Body of pancreas (tissue), 4 donors: ENCODE measurements at regions not wholly inside any gene's neighbourhood (a gene's known extent, or its start where the extent isn't known, plus 50 kb on each side); places are given as distances from the start of the nearest gene placed in this dataset.

ENCODE experiments used
- POLR2A ChIP-seq, 3 donors: fragments of 450-650 bp; IDR thresholded peaks; one replicate each; pipeline ENCODE4 v1.6.1; 2016; ENCODE audit warnings: antibody characterized with exemption in 3 of 3, mild to moderate bottlenecking in 2 of 3
- TF ChIP-seq, protein P1 (sequence below), 7 experiments: fragments of 450-650 bp in 4 of 7; fragments of 200-600 bp in 3 of 7; sonication (generic) in 3 of 7; IDR thresholded peaks; one replicate each; pipeline ENCODE4 v1.5.1; 2016 to 2019; ENCODE audit warnings: antibody characterized with exemption in 7 of 7

DNA sequence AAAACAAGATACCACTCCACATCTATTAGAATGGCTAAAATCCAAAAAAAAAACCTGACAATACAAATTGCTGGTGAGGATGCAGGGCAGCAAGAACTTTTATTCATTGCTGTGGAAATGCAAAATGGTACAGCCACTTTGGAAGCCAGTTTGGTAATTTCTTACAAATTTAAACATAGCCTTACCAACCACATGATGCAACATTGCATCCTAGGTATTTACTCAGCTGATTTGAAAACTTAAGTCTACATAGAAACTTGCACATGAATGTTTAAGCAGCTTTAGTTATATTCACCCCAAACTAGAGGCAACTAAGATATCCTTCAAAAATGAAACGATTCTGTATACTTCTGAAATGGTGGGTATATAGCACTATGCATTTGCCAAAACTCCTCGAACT, 178.8 kb upstream of the PDE4B start:
- TF ChIP-seq, protein P1, sequence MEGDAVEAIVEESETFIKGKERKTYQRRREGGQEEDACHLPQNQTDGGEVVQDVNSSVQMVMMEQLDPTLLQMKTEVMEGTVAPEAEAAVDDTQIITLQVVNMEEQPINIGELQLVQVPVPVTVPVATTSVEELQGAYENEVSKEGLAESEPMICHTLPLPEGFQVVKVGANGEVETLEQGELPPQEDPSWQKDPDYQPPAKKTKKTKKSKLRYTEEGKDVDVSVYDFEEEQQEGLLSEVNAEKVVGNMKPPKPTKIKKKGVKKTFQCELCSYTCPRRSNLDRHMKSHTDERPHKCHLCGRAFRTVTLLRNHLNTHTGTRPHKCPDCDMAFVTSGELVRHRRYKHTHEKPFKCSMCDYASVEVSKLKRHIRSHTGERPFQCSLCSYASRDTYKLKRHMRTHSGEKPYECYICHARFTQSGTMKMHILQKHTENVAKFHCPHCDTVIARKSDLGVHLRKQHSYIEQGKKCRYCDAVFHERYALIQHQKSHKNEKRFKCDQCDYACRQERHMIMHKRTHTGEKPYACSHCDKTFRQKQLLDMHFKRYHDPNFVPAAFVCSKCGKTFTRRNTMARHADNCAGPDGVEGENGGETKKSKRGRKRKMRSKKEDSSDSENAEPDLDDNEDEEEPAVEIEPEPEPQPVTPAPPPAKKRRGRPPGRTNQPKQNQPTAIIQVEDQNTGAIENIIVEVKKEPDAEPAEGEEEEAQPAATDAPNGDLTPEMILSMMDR (IDR thresholded peaks at IDR 0.05): no peak
- no peak for TF ChIP-seq POLR2A (IDR thresholded peaks at IDR 0.05)
